ENCODE measurements at regions not wholly inside any gene's neighbourhood (a gene's known extent, or its start where the extent isn't known, plus 50 kb on each side); places are given as distances from the start of the nearest gene placed in this dataset.

DNA sequence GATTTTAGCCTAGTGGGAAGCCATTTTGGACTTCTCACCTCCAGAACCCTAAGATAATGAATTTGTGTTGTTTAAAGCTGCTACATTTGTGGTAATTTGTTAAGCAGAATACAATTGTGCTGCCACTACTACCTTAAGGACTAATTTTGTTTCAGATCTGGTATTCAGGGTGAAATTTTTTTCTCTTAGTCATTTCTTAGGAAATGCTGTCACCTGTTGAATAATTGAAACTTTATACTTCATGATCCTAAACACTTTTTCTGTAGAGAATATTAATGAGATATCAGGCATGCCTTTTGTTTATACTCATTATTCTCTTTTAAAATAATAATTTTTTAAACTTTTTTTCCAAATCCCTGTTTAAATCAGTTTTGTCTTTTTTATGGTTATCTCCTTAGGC is 246.8 kb downstream of the TGFB2 start:
- TF ChIP-seq SALL2 (CRISPR knock-in tag; IDR thresholded peaks at IDR 0.05): no peak
- no peak for TF ChIP-seq HNF4G (IDR thresholded peaks at IDR 0.05; ENCODE audit: borderline replicate concordance, low read depth, low read length)
- no peak for TF ChIP-seq HNF4G (CRISPR knock-in tag; IDR thresholded peaks at IDR 0.05; ENCODE audit: borderline replicate concordance, low read depth)
- TF ChIP-seq, protein P1, sequence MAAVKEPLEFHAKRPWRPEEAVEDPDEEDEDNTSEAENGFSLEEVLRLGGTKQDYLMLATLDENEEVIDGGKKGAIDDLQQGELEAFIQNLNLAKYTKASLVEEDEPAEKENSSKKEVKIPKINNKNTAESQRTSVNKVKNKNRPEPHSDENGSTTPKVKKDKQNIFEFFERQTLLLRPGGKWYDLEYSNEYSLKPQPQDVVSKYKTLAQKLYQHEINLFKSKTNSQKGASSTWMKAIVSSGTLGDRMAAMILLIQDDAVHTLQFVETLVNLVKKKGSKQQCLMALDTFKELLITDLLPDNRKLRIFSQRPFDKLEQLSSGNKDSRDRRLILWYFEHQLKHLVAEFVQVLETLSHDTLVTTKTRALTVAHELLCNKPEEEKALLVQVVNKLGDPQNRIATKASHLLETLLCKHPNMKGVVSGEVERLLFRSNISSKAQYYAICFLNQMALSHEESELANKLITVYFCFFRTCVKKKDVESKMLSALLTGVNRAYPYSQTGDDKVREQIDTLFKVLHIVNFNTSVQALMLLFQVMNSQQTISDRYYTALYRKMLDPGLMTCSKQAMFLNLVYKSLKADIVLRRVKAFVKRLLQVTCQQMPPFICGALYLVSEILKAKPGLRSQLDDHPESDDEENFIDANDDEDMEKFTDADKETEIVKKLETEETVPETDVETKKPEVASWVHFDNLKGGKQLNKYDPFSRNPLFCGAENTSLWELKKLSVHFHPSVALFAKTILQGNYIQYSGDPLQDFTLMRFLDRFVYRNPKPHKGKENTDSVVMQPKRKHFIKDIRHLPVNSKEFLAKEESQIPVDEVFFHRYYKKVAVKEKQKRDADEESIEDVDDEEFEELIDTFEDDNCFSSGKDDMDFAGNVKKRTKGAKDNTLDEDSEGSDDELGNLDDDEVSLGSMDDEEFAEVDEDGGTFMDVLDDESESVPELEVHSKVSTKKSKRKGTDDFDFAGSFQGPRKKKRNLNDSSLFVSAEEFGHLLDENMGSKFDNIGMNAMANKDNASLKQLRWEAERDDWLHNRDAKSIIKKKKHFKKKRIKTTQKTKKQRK (IDR thresholded peaks at IDR 0.05; ENCODE audit: low read length): no peak
- no peak for TF ChIP-seq CHCHD3 (CRISPR knock-in tag; IDR thresholded peaks at IDR 0.05)
- TF ChIP-seq CEBPB (IDR thresholded peaks at IDR 0.05; ENCODE audit: borderline replicate concordance, low read depth, low read length): no peak
- TF ChIP-seq CTCF (CRISPR knock-in tag; IDR thresholded peaks at IDR 0.05): no peak
- TF ChIP-seq ZNF234 (CRISPR knock-in tag; conservative IDR thresholded peaks at IDR 0.05): no peak
- no peak for TF ChIP-seq TFDP2 (CRISPR knock-in tag; IDR thresholded peaks at IDR 0.05)
- TF ChIP-seq TFAP4 (IDR thresholded peaks at IDR 0.05; ENCODE audit: borderline replicate concordance, low read depth): no peak
- no peak for TF ChIP-seq EHMT2 (IDR thresholded peaks at IDR 0.05; ENCODE audit: borderline replicate concordance, low read depth, low read length)
- no peak for TF ChIP-seq BHLHE40 (IDR thresholded peaks at IDR 0.05; ENCODE audit: low read length)
- TF ChIP-seq NR3C1 (CRISPR knock-in tag; IDR thresholded peaks at IDR 0.05): no peak
- TF ChIP-seq GLI4 (CRISPR knock-in tag; IDR thresholded peaks at IDR 0.05; ENCODE audit: borderline replicate concordance): no peak

All from HepG2 (cell line).